ENCODE measurements at regions not wholly inside any gene's neighbourhood (a gene's known extent, or its start where the extent isn't known, plus 50 kb on each side); places are given as distances from the start of the nearest gene placed in this dataset.

DNA sequence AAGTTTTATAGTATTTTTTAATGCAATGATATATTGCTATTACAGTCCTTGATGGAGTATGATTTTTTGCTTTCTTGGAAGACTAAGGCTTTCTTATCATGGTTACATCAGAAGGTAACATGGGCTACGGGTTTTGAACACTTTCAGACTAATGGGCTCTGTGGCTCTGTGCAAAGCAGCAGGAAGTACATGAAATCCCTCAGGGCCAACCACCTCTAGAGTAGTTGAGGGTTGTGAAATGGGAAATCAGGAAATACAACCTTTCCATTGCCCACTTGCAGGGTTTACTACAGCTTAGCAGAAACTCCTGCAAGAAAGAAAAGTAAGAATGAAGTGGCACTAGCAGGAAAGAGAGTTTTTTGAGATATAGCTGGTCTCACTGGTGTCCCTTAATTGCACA lies 853.5 kb downstream of the KCNMA1 start:
- no peak overlapping the region for H2BK15ac ChIP-seq (ENCODE audit: low read depth, low read length)
- no peak overlapping the region for H3K4ac ChIP-seq (ENCODE audit: low read depth, low read length)
- no peak overlapping the region for H2AK9ac ChIP-seq (replicated peaks; ENCODE audit: low read depth, low read length, poor library complexity)
- H3K27ac ChIP-seq (ENCODE audit: insufficient read depth, low read length), result no peak overlapping the region
- no peak overlapping the region for H3K18ac ChIP-seq (ENCODE audit: low read depth, low read length)
- H3K9me1 ChIP-seq (ENCODE audit: insufficient read depth, low read length), result no peaks in the 10 kb centered on the region
- no peak overlapping the region for H3K56ac ChIP-seq (ENCODE audit: extremely low read depth, insufficient read depth, low read length)
- H2BK20ac ChIP-seq (ENCODE audit: low read depth, low read length), result no peak overlapping the region
- intact Hi-C loops (cut with micrococcal nuclease), result no loop called here
- ATAC-seq (ENCODE audit: low read depth) (no peak), DNase-seq (no peak)
- no peak overlapping the region for H4K5ac ChIP-seq (ENCODE audit: low read depth, low read length)
- H3K36me3 ChIP-seq (ENCODE audit: control insufficient read depth, insufficient read depth, low read length), result no peaks in the 10 kb centered on the region
- H2AFZ ChIP-seq (replicated peaks; ENCODE audit: low read length, poor library complexity), result no peak overlapping the region
- no peaks in the 10 kb centered on the region for H3K9me3 ChIP-seq (ENCODE audit: control insufficient read depth, insufficient read depth, low read length)
- peaks cover 6% of the 10 kb centered on the region for H3K27me3 ChIP-seq (ENCODE audit: control insufficient read depth, insufficient read depth, low read length)
- H3K14ac ChIP-seq (replicated peaks; ENCODE audit: low read depth, low read length), result no peak overlapping the region
- TF ChIP-seq FOS (IDR thresholded peaks at IDR 0.05; ENCODE audit: low read depth, low read length), result no peak
- no peaks in the 10 kb centered on the region for H4K20me1 ChIP-seq (ENCODE audit: insufficient read depth, low read length)
- no peak overlapping the region for H4K91ac ChIP-seq (ENCODE audit: insufficient read depth, low read depth, low read length)
- no peaks in the 10 kb centered on the region for H3K4me1 ChIP-seq (ENCODE audit: control insufficient read depth, insufficient read depth, low read length)
- ChIA-PET CTCF (no interaction called here), POLR2A (ENCODE audit: unreplicated experiment) (interaction anchor here (0.7 kb wide), 1 partner anchor 9 kb away, joined by 3 read pairs; no protein-coding TSS in a partner anchor)
- no peak overlapping the region for H4K8ac ChIP-seq (ENCODE audit: low read depth in 2 of 2, low read length in 2 of 2)
- H2BK120ac ChIP-seq (ENCODE audit: low read depth, low read length), result no peak overlapping the region
- H3K4me3 ChIP-seq (ENCODE audit: insufficient read depth, low read depth, low read length), result no peak overlapping the region
- in situ Hi-C loops (cut with MboI; ENCODE audit: low sequenced_read_pairs), result no loop called here
- dilution Hi-C loops (cut with HindIII; ENCODE audit: low sequenced_read_pairs, unreplicated experiment), result no loop called here
- no TSS peak for BruUV-seq (replicated peaks)
- H3K9ac ChIP-seq (ENCODE audit: low read depth, low read length), result no peak overlapping the region
- no peak overlapping the region for H3K23ac ChIP-seq (ENCODE audit: low read depth, low read length)
- H2BK5ac ChIP-seq (ENCODE audit: low read depth, low read length, poor library complexity, severe bottlenecking), result no peak overlapping the region
- WGBS, 2 experiments (ENCODE audit: extremely low coverage in 2 of 2, insufficient read length in 1 of 2), result no CpG with 5 or more reads among the region's 1 CpG
- no peaks in the 10 kb centered on the region for H3K79me1 ChIP-seq (ENCODE audit: low read depth in 1 of 2, low read length in 2 of 2)
- no peak overlapping the region for H2AK5ac ChIP-seq (ENCODE audit: low read depth, low read length)
- no peak overlapping the region for H3K4me2 ChIP-seq (ENCODE audit: low read depth, low read length)
